Activated T-helper 1 cell treated with Interleukin-2 at 50 U/mL for 16 hours (primary cell): ENCODE measurements at regions not wholly inside any gene's neighbourhood (a gene's known extent, or its start where the extent isn't known, plus 50 kb on each side); places are given as distances from the start of the nearest gene placed in this dataset.
"Not testable (repeated sequence)": the region's sequence is repeated elsewhere in the genome, so short reads cannot be mapped to it uniquely, and the experiment has no call there.

Experiments
- DNase-seq: peaks from one replicate; pipeline ENCODE4 v3.0.0-alpha.2; 2020; ENCODE audit warnings: low read depth

DNA sequence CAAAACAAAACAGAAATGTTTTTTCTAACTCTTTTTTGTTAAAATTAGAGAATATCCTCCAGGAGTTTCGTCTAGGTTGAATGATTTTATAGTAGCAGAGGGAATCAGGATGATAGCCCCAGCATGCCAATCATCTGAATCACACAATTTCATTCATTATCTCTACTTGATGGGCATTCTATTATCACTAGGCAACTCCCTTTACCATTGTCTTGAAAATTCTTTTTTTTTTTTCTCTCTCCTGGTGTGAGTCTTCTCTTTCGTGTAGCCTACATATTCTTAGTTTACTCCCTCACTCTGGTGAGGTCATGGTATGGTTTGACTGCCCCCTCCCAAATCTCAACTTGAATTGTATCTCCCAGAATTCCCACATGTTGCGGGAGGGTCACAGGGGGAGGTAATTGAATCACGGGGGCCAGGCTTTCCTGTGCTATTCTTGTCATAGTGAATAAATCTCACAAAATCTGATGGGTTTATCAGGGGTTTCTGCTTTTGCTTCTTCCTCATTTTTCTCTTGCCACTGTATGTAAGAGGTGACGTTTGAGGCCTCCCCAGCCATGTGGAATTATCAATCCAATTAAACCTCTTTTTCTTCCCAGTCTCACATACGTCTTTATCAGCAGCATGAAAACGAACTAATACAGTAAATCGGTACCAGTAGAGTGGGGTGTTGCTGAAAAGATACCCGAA is 105.0 kb downstream of the OTUD1 start:
- no peak for DNase-seq

DNA sequence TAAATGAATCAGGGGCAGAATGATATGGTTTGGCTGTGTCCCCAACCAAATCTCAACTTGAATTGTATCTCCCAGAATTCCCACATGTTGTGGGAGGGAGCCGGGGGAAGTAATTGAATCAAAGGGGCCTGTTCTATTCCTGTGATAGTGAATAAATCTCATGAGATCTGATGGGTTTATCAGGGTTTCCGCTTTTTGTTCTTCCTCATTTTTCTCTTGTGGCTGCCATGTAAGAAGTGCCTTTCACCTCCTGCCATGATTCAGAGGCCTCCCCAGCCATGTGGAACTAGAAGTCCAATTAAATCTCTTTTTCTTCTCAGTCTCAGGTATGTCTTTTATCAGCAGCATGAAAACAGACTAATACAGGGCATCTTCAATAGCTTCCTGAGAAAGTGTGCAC is 107.0 kb downstream of the OTUD1 start:
- DNase-seq: not testable (repeated sequence)

GRCh38 chr10:23556727-23557440 is 118.0 kb downstream of the OTUD1 start:
- DNase-seq: no peak

DNA sequence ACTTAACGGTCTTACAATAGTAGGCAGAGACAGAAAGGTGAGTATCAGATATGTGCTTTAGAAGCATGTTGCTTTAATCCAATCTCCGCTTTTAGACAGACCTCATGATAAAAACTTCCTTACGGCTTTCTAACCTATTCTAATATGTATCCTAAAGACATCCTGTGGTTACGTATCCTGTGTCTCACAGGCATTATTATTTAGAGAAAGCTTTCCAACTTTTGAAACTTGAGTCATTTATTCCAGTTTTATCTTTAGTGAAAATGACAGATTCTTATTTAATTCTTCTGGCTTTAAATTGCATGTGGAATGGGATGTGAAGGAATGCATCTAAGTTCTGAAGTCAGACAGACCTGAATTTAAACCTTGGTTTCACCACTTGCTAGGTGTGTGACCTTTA is 118.9 kb downstream of the OTUD1 start:
- no peak for DNase-seq

DNA sequence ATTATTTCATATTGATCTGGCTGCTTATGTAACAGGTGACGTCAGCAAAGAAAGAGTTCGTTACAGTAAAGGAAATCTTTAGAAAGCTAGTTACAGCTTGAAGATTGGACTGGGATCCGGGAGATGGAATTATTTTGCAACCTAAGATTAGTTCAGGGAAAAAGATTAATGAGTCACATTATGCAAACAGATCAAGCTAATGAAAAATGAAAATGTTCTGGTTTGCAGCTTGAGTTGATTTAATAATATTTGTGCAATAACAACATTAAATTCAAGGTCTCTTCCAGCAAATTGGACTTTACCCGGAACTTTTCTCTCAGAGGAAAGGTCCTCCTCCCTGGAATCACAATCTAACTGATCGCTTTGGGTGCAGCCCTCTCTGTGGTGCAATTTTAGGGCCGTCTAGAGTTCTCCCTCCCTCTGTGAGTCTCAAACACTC is 119.5 kb downstream of the OTUD1 start:
- no peak for DNase-seq

GRCh38 chr10:23568996-23569395 is 130.1 kb downstream of the OTUD1 start:
- no peak for DNase-seq

DNA sequence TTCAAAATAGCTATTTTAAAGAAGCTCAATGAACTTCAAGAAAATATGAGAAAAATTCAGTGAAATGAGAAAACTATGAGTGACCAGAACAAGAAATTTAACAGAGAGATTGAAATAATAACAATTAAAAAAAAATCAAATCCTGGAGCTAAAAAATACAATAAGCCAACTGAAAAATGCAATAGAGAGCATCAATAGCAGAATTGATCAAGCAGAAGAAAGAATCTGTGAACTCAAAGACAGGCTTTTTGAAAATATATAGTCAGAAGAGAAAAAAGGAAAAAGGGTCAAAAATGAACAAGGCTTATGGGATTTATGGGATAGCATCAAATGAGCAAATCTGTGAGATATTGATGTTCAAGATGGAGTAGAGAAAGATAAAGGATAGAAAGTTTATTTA is 133.0 kb downstream of the OTUD1 start:
- DNase-seq: no peak

DNA sequence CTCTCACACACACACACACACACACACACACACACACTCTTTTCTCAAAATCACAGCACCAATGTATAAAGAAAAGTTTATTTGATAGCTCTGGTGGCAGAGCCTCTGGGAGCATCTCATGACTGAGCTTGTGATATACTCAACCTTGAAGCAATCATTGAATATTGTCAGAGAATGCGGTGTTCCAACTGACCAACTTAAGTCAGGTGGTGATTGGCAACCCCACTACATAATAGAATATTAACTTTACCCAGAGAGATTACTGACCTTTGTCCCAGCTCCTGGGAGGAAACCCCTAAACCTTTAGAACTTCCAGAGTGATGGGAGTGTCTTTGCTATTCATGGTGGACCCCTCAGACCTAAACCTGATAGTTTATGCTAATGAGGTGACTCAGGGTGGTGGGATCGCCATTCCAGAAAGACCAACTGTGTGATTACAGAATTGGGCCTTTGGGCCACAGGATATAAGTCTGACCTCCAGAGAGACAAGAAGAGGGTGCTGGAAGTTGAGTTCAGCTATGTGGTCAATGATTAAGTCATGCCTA is 143.1 kb downstream of the OTUD1 start:
- DNase-seq: no peak

DNA sequence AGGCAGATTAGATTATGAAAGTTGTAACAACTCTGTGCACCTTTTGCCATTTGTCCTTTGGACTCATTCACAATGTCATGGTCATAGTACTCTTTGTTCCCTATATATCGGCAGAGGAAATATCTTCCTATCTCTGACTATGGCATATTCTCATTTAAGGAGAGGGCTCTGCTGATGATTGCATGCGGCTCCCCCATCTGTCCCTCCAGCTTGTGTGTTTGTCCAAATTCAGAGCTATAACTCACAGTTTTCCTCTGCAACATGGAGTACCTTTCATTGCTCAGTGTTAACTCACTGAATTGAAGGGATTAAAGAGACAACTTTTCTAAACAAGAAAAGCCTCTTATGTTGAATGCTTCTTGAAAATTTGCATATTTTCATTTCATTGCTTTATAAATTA is 145.5 kb downstream of the OTUD1 start:
- no peak for DNase-seq

- DNase-seq: no peak
These were observed 146.3 kb downstream of the OTUD1 start for GRCh38 chr10:23585186-23585585.

GRCh38 chr10:23585666-23586065 is 146.8 kb downstream of the OTUD1 start:
- no peak for DNase-seq

DNA sequence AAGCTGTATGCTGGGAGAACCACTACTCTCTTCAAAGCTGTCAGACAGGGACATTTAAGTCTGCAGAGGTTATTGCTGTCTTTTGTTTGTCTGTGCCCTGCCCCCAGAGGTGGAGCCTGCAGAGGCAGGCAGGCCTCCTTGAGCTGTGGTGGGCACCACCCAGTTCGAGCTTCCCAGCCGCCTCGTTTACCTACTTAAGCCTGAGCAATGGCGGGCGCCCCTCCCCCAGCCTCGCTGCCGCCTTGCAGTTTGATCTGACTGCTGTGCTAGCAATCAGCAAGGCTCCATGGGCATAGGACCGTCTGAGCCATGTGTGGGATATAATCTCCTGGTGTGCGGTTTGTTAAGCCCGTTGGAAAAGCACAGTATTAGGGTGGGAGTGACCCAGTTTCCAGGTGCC is 156.4 kb downstream of the OTUD1 start:
- not testable (repeated sequence) for DNase-seq

GRCh38 chr10:23604613-23605012 is 165.7 kb downstream of the OTUD1 start:
- DNase-seq: no peak

DNA sequence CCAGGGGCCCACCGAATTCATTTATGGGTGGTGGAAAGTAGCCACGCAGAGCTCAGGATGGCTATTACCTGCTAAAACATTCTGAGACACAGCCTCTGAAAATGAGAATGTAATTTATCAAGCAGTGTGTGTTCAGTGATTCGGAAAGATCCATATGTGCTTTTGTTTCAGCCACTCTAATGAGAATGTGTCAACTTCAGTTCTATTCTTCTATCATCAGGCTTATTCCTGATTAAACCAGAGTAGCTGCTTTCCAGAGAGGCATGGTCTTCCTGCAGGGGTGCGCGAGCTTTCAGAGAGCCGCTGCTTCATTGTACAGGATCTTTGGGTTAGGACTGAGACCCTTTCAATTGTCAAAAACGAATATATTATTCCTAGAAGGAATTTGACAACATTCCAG is 167.6 kb downstream of the OTUD1 start:
- no peak for DNase-seq

- DNase-seq: no peak
These were observed 170.1 kb downstream of the OTUD1 start for GRCh38 chr10:23608926-23609325.

GRCh38 chr10:23610626-23611307 is 171.9 kb downstream of the OTUD1 start:
- no peak for DNase-seq

DNA sequence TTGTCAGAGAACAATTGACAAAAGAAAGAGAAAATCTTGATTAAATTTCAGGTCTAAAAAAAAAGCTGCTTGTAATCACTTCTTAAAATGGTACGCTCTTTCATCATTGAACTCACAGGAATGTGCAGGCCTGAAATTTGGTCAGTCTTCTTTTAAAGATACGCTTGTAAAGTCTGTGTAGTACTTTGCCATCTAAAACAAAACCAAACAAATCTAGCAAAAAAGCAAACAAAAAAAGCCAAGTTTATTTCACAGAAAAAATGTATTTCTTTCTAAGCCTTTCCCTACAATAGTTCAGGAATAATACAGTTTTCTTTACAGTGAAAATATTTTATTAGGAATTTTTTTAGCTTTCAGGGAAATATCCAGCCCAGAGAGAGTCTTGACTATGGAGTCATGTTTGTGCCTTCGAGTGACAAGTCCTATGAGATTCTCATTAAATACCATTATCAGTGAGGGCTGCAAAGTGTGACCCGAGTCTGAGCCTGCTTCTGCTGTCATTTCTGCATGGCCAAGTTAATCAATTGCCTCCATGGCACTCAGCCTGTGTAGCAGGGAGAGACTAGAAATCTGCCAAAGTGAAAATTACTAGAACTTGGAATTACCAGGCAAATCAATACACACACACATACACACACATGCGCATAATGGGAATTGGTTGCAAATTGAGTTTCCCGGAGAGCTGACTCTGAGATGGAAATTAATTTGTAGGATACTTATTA is 172.6 kb downstream of the OTUD1 start:
- no peak for DNase-seq

DNA sequence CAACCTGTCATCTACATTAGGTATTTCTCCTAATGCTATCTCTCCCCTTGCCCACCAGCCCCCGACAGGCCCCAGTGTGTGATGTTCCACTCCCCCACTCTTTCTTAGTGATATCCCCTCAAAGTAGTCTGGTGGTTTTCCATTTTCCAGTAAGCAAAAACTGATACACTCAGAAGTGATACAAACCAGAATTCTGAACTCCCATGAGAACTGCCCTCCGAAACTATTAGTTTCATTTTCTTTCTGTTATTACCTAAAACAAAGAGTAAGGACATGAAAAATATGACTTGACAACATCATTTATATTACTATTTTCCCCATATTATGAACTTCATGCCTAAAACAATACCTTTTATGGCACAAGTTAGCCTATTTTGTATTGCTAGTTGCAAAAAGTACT is 175.0 kb downstream of the OTUD1 start:
- no peak for DNase-seq

- no peak for DNase-seq
These were observed 175.6 kb downstream of the OTUD1 start for GRCh38 chr10:23614483-23614882.

GRCh38 chr10:23630376-23630775 is 191.5 kb downstream of the OTUD1 start:
- no peak for DNase-seq

DNA sequence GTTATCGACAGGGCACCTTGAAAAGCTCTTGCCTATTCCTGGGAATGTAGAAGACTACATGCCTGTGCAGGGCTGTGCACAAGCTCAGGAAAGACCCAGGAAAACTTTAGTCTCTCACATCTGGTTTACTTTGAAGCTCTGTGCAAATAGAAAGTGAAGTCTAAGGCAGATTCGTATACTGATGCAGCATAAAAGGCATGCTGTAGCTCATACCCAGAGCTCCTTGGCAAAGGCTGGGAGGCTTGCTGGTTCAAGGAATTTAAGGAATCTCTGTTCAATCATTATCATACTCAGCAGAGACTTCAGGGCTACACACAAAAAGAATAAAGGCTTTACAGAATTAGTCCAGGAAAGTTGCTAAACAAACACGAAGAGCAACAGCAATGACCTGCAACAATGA is 192.0 kb downstream of the OTUD1 start:
- no peak for DNase-seq

GRCh38 chr10:23643111-23643780 is 204.4 kb downstream of the OTUD1 start:
- no peak for DNase-seq
